ENCODE measurements at regions not wholly inside any gene's neighbourhood (a gene's known extent, or its start where the extent isn't known, plus 50 kb on each side); places are given as distances from the start of the nearest gene placed in this dataset.

- TF ChIP-seq CTCF (optimal IDR thresholded peaks at IDR 0.05 in 1 of 3, IDR thresholded peaks at IDR 0.05 in 1 of 3, conservative IDR thresholded peaks at IDR 0.05 in 1 of 3; ENCODE audit: extremely low read depth in 1 of 3, insufficient read depth in 2 of 3, low read length in 3 of 3) (no peak), EZH2 (IDR thresholded peaks at IDR 0.05; ENCODE audit: low read length) (no peak)
Observed at GRCh38 chr6:41492261-41492891, 53.8 kb upstream of the FOXP4 start.

All from keratinocyte (primary cell).